Tibial nerve (tissue), 4 donors: ENCODE measurements at regions not wholly inside any gene's neighbourhood (a gene's known extent, or its start where the extent isn't known, plus 50 kb on each side); places are given as distances from the start of the nearest gene placed in this dataset.

ENCODE experiments used
- DNase-seq, 2 donors: peaks; one replicate each; pipeline ENCODE4 v3.0.0-alpha.2; 2019; ENCODE audit warnings: low spot score in 2 of 2
- H3K27ac ChIP-seq, 4 donors: fragments of 200-600 bp; sonication (generic) in 3 of 4; one replicate each; pipeline ENCODE4 v1.5.1; 2017 to 2019; ENCODE audit warnings: mild to moderate bottlenecking in 1 of 4
- H3K27me3 ChIP-seq, 2 donors: fragments of 200-600 bp; sonication (generic) in 1 of 2; one replicate each; pipeline versions ENCODE4 v1.5.1 to v1.6.0; 2017 to 2019
- H3K36me3 ChIP-seq, 3 donors: fragments of 200-600 bp; sonication (generic); one replicate each; pipeline ENCODE4 v1.5.1; 2018 to 2019
- H3K4me1 ChIP-seq, 4 donors: fragments of 200-600 bp; sonication (generic) in 3 of 4; one replicate each; pipeline ENCODE4 v1.5.1; 2017 to 2019
- H3K4me3 ChIP-seq, 4 donors: fragments of 200-600 bp; sonication (generic) in 3 of 4; one replicate each; pipeline ENCODE4 v1.5.1; 2017 to 2019; ENCODE audit warnings: mild to moderate bottlenecking in 1 of 4, moderate library complexity in 1 of 4
- H3K9me3 ChIP-seq, 4 donors: fragments of 200-600 bp; sonication (generic) in 3 of 4; one replicate each; pipeline ENCODE4 v1.5.1; 2017 to 2019
- CTCF ChIP-seq, 5 experiments: fragments of 200-600 bp in 3 of 5; fragments of 450-650 bp in 2 of 5; sonication (generic) in 3 of 5; IDR thresholded peaks; one replicate each; pipeline ENCODE4 v1.5.1; 2016 to 2019; ENCODE audit warnings: antibody characterized with exemption in 5 of 5, mild to moderate bottlenecking in 3 of 5, moderate library complexity in 2 of 5
- EP300 ChIP-seq, 2 donors: sonication (generic); formaldehyde crosslinking; IDR thresholded peaks; one replicate each; pipeline ENCODE4 v1.6.1; 2017; ENCODE audit warnings: antibody characterized with exemption in 2 of 2, mild to moderate bottlenecking in 1 of 2
- POLR2A ChIP-seq, 2 donors: fragments of 450-650 bp; IDR thresholded peaks; one replicate each; pipeline ENCODE4 v1.6.1; 2017; ENCODE audit warnings: antibody characterized with exemption in 2 of 2, mild to moderate bottlenecking in 2 of 2, moderate library complexity in 2 of 2
- WGBS, 2 donors: methylation state at CpG; one replicate each; pipeline ENCODE4 v1.1.5; 2018; 5-methylcytosine and 5-hydroxymethylcytosine counted together

GRCh38 chr3:76061654-76062053 lies 276.3 kb upstream of the ZNF717 start:
- H3K36me3 ChIP-seq = no peaks in the 10 kb centered on the region
- no peak overlapping the region for H3K27ac ChIP-seq
- no peak for DNase-seq
- no peak for TF ChIP-seq POLR2A (IDR thresholded peaks at IDR 0.05)
- TF ChIP-seq CTCF (IDR thresholded peaks at IDR 0.05) = no peak
- TF ChIP-seq EP300 (IDR thresholded peaks at IDR 0.05) = no peak
- H3K9me3 ChIP-seq = peaks cover 0 to 4% (median 0%) of the 10 kb centered on the region in 4 donors
- no peak overlapping the region for H3K4me3 ChIP-seq
- 89 to 92% methylated on average over 3 of the region's 3 CpGs for WGBS, 2 donors
- H3K4me1 ChIP-seq = no peaks in the 10 kb centered on the region
- no peaks in the 10 kb centered on the region for H3K27me3 ChIP-seq

GRCh38 chr3:76063019-76063418 lies 277.7 kb upstream of the ZNF717 start:
- peaks cover 0 to 4% (median 0%) of the 10 kb centered on the region in 4 donors for H3K9me3 ChIP-seq
- H3K36me3 ChIP-seq = no peaks in the 10 kb centered on the region
- DNase-seq = no peak
- no peak for TF ChIP-seq CTCF (IDR thresholded peaks at IDR 0.05)
- TF ChIP-seq EP300 (IDR thresholded peaks at IDR 0.05) = no peak
- TF ChIP-seq POLR2A (IDR thresholded peaks at IDR 0.05) = no peak
- H3K4me1 ChIP-seq = no peaks in the 10 kb centered on the region
- no peak overlapping the region for H3K27ac ChIP-seq
- H3K4me3 ChIP-seq = no peak overlapping the region
- no peaks in the 10 kb centered on the region for H3K27me3 ChIP-seq
- 43 to 49% methylated on average over 3 of the region's 3 CpGs for WGBS, 2 donors

- no peak overlapping the region for H3K27ac ChIP-seq
- no peaks in the 10 kb centered on the region for H3K36me3 ChIP-seq
- no peaks in the 10 kb centered on the region for H3K4me1 ChIP-seq
- no peak for DNase-seq
- H3K9me3 ChIP-seq = peaks cover 0 to 4% (median 0%) of the 10 kb centered on the region in 4 donors
- H3K27me3 ChIP-seq = no peaks in the 10 kb centered on the region
- WGBS, 2 donors = 78 to 81% methylated on average over 5 of the region's 5 CpGs
- no peak overlapping the region for H3K4me3 ChIP-seq
- TF ChIP-seq EP300 (IDR thresholded peaks at IDR 0.05) = no peak
- no peak for TF ChIP-seq CTCF (IDR thresholded peaks at IDR 0.05)
- no peak for TF ChIP-seq POLR2A (IDR thresholded peaks at IDR 0.05)
These were observed 278.5 kb upstream of the ZNF717 start for GRCh38 chr3:76063811-76064210.

GRCh38 chr3:76065964-76066363 lies 280.6 kb upstream of the ZNF717 start:
- Histone ChIP-seq H3K36me3 (no peaks in the 10 kb centered on the region), H3K4me3 (no peak overlapping the region), H3K9me3 (peaks cover 0 to 4% (median 0%) of the 10 kb centered on the region in 4 donors), H3K27ac (no peak overlapping the region), H3K27me3 (no peaks in the 10 kb centered on the region), H3K4me1 (no peaks in the 10 kb centered on the region)
- TF ChIP-seq EP300 (IDR thresholded peaks at IDR 0.05) (no peak), POLR2A (IDR thresholded peaks at IDR 0.05) (no peak), CTCF (IDR thresholded peaks at IDR 0.05) (no peak)
- no peak for DNase-seq

GRCh38 chr3:76078101-76078500 lies 292.8 kb upstream of the ZNF717 start:
- WGBS, 2 donors = 80 to 95% methylated on average over 2 of the region's 2 CpGs
- Histone ChIP-seq H3K4me3 (no peak overlapping the region), H3K27me3 (no peaks in the 10 kb centered on the region), H3K36me3 (no peaks in the 10 kb centered on the region), H3K27ac (no peak overlapping the region), H3K4me1 (no peaks in the 10 kb centered on the region), H3K9me3 (peaks cover 0 to 4% (median 0%) of the 10 kb centered on the region in 4 donors)
- no peak for DNase-seq
- TF ChIP-seq POLR2A (IDR thresholded peaks at IDR 0.05) (no peak), CTCF (IDR thresholded peaks at IDR 0.05) (no peak), EP300 (IDR thresholded peaks at IDR 0.05) (no peak)
